ENCODE measurements at regions not wholly inside any gene's neighbourhood (a gene's known extent, or its start where the extent isn't known, plus 50 kb on each side); places are given as distances from the start of the nearest gene placed in this dataset.

- H3K27me3 Mint-ChIP-seq: peaks cover 1% of the 10 kb centered on the region
- no peaks in the 10 kb centered on the region for H3K36me3 Mint-ChIP-seq
- no peak overlapping the region for H3K4me3 Mint-ChIP-seq
- H3K4me1 Mint-ChIP-seq: no peaks in the 10 kb centered on the region
- ATAC-seq (ENCODE audit: low read depth) (no peak), DNase-seq (no peak)
- H3K27ac Mint-ChIP-seq: no peak overlapping the region
- POLR2A ChIA-PET: no interaction called here
- peaks cover 1% of the 10 kb centered on the region for H3K9me3 Mint-ChIP-seq
Observed at GRCh38 chr10:58968389-58968755, 208.1 kb upstream of the PHYHIPL start.

GRCh38 chr10:58969576-58969975, 206.9 kb upstream of the PHYHIPL start:
- DNase-seq: no peak
- Mint-ChIP-seq H3K27me3 (peaks cover 1% of the 10 kb centered on the region), H3K4me3 (no peak overlapping the region), H3K36me3 (no peaks in the 10 kb centered on the region), H3K4me1 (no peaks in the 10 kb centered on the region), H3K27ac (no peak overlapping the region), H3K9me3 (no peaks in the 10 kb centered on the region)
- POLR2A ChIA-PET: no interaction called here
- no peak for ATAC-seq (ENCODE audit: low read depth)

- Mint-ChIP-seq H3K9me3 (no peaks in the 10 kb centered on the region), H3K27ac (no peak overlapping the region), H3K4me3 (no peak overlapping the region)
Observed at GRCh38 chr10:58970160-58970915, 206.1 kb upstream of the PHYHIPL start.

GRCh38 chr10:58971211-58971610, 205.2 kb upstream of the PHYHIPL start:
- H3K4me3 Mint-ChIP-seq: no peak overlapping the region
- DNase-seq (no peak), ATAC-seq (ENCODE audit: low read depth) (no peak)
- H3K4me1 Mint-ChIP-seq: no peaks in the 10 kb centered on the region
- H3K27me3 Mint-ChIP-seq: peaks cover 1% of the 10 kb centered on the region
- H3K36me3 Mint-ChIP-seq: no peaks in the 10 kb centered on the region
- no peaks in the 10 kb centered on the region for H3K9me3 Mint-ChIP-seq
- POLR2A ChIA-PET: no interaction called here
- no peak overlapping the region for H3K27ac Mint-ChIP-seq

More at GRCh38 chr10:58970160-58970915, 206.1 kb upstream of the PHYHIPL start:
- ATAC-seq (ENCODE audit: low read depth) (no peak), DNase-seq (no peak)
- no peaks in the 10 kb centered on the region for H3K4me1 Mint-ChIP-seq
- POLR2A ChIA-PET: no interaction called here
- H3K36me3 Mint-ChIP-seq: no peaks in the 10 kb centered on the region
- peaks cover 1% of the 10 kb centered on the region for H3K27me3 Mint-ChIP-seq

- H3K36me3 Mint-ChIP-seq: no peaks in the 10 kb centered on the region
- no peak overlapping the region for H3K27ac Mint-ChIP-seq
- H3K27me3 Mint-ChIP-seq: peaks cover 1% of the 10 kb centered on the region
- ATAC-seq (ENCODE audit: low read depth): no peak
- no peaks in the 10 kb centered on the region for H3K4me1 Mint-ChIP-seq
- H3K4me3 Mint-ChIP-seq: no peak overlapping the region
- no peaks in the 10 kb centered on the region for H3K9me3 Mint-ChIP-seq
- no peak for DNase-seq
- POLR2A ChIA-PET: no interaction called here
Observed at GRCh38 chr10:58971796-58972491, 204.5 kb upstream of the PHYHIPL start.

- ATAC-seq (ENCODE audit: low read depth): no peak
Observed at GRCh38 chr10:58972576-58973234, 203.7 kb upstream of the PHYHIPL start.

GRCh38 chr10:58973235-58973595, 203.2 kb upstream of the PHYHIPL start:
- H3K36me3 Mint-ChIP-seq: no peaks in the 10 kb centered on the region
- H3K27me3 Mint-ChIP-seq: peaks cover 1% of the 10 kb centered on the region
- POLR2A ChIA-PET: no interaction called here
- DNase-seq (no peak), ATAC-seq (ENCODE audit: low read depth) (no peak)
- no peaks in the 10 kb centered on the region for H3K4me1 Mint-ChIP-seq
- no peak overlapping the region for H3K4me3 Mint-ChIP-seq
- H3K27ac Mint-ChIP-seq: no peak overlapping the region
- H3K9me3 Mint-ChIP-seq: no peaks in the 10 kb centered on the region

More at GRCh38 chr10:58972576-58973234, 203.7 kb upstream of the PHYHIPL start:
- DNase-seq: no peak
- POLR2A ChIA-PET: no interaction called here
- Mint-ChIP-seq H3K4me1 (no peaks in the 10 kb centered on the region), H3K27me3 (peaks cover 1% of the 10 kb centered on the region), H3K27ac (no peak overlapping the region), H3K9me3 (no peaks in the 10 kb centered on the region), H3K4me3 (no peak overlapping the region), H3K36me3 (no peaks in the 10 kb centered on the region)

- ATAC-seq (ENCODE audit: low read depth): no peak
- Mint-ChIP-seq H3K27me3 (no peaks in the 10 kb centered on the region), H3K27ac (no peak overlapping the region), H3K4me3 (no peak overlapping the region), H3K36me3 (no peaks in the 10 kb centered on the region), H3K9me3 (no peaks in the 10 kb centered on the region), H3K4me1 (no peaks in the 10 kb centered on the region)
- POLR2A ChIA-PET: no interaction called here
- no peak for DNase-seq
Observed at GRCh38 chr10:58976254-58976653, 200.2 kb upstream of the PHYHIPL start.

GRCh38 chr10:58979711-58980110, 196.7 kb upstream of the PHYHIPL start:
- no peaks in the 10 kb centered on the region for H3K9me3 Mint-ChIP-seq
- POLR2A ChIA-PET: no interaction called here
- ATAC-seq (ENCODE audit: low read depth) (no peak), DNase-seq (no peak)
- H3K4me1 Mint-ChIP-seq: no peaks in the 10 kb centered on the region
- H3K4me3 Mint-ChIP-seq: no peak overlapping the region
- no peaks in the 10 kb centered on the region for H3K27me3 Mint-ChIP-seq
- H3K36me3 Mint-ChIP-seq: no peaks in the 10 kb centered on the region
- H3K27ac Mint-ChIP-seq: no peak overlapping the region

- Mint-ChIP-seq H3K4me3 (no peak overlapping the region), H3K36me3 (no peaks in the 10 kb centered on the region), H3K9me3 (no peaks in the 10 kb centered on the region), H3K4me1 (no peaks in the 10 kb centered on the region), H3K27ac (no peak overlapping the region), H3K27me3 (no peaks in the 10 kb centered on the region)
- POLR2A ChIA-PET: no interaction called here
- ATAC-seq (ENCODE audit: low read depth): no peak
- no peak for DNase-seq
Observed at GRCh38 chr10:58980826-58981415, 195.5 kb upstream of the PHYHIPL start.

GRCh38 chr10:58981846-58982245, 194.6 kb upstream of the PHYHIPL start:
- H3K27me3 Mint-ChIP-seq: no peaks in the 10 kb centered on the region
- no peaks in the 10 kb centered on the region for H3K9me3 Mint-ChIP-seq
- H3K27ac Mint-ChIP-seq: no peak overlapping the region
- no peak for DNase-seq
- no peaks in the 10 kb centered on the region for H3K4me1 Mint-ChIP-seq
- POLR2A ChIA-PET: no interaction called here
- H3K4me3 Mint-ChIP-seq: no peak overlapping the region
- ATAC-seq (ENCODE audit: low read depth): no peak
- H3K36me3 Mint-ChIP-seq: no peaks in the 10 kb centered on the region

- POLR2A ChIA-PET: no interaction called here
- Mint-ChIP-seq H3K36me3 (no peaks in the 10 kb centered on the region), H3K27me3 (no peaks in the 10 kb centered on the region), H3K4me1 (no peaks in the 10 kb centered on the region), H3K9me3 (no peaks in the 10 kb centered on the region), H3K27ac (no peak overlapping the region), H3K4me3 (no peak overlapping the region)
- ATAC-seq (ENCODE audit: low read depth) (no peak), DNase-seq (no peak)
Observed at GRCh38 chr10:58982470-58983239, 193.8 kb upstream of the PHYHIPL start.

GRCh38 chr10:58985216-58985615, 191.2 kb upstream of the PHYHIPL start:
- Mint-ChIP-seq H3K9me3 (no peaks in the 10 kb centered on the region), H3K27ac (no peak overlapping the region), H3K27me3 (no peaks in the 10 kb centered on the region), H3K4me3 (no peak overlapping the region), H3K36me3 (no peaks in the 10 kb centered on the region), H3K4me1 (no peaks in the 10 kb centered on the region)
- POLR2A ChIA-PET: no interaction called here
- DNase-seq (no peak), ATAC-seq (ENCODE audit: low read depth) (no peak)
